Limb (tissue), 2 donors: ENCODE measurements at regions not wholly inside any gene's neighbourhood (a gene's known extent, or its start where the extent isn't known, plus 50 kb on each side); places are given as distances from the start of the nearest gene placed in this dataset.
"Not testable (repeated sequence)": the region's sequence is repeated elsewhere in the genome, so short reads cannot be mapped to it uniquely, and the experiment has no call there.

Source experiments
- DNase-seq, 2 donors: peaks; one replicate each; pipeline ENCODE4 v3.0.0-alpha.2; 2016; ENCODE audit errors: extremely low spot score in 2 of 2

- no peak for DNase-seq
Observed at GRCh38 chr20:26218301-26218700, 521.6 kb upstream of the ZNF337 start.

- no peak for DNase-seq
Observed at GRCh38 chr20:26216025-26216424, 519.4 kb upstream of the ZNF337 start.

GRCh38 chr20:26214991-26215390 lies 518.3 kb upstream of the ZNF337 start:
- no peak for DNase-seq

- no peak for DNase-seq
Observed at GRCh38 chr20:26209171-26209941, 512.7 kb upstream of the ZNF337 start.

GRCh38 chr20:26208296-26209091 lies 511.8 kb upstream of the ZNF337 start:
- peak in 1 of 2 donors; percentile 54 for DNase-seq

GRCh38 chr20:26207967-26208295 lies 511.3 kb upstream of the ZNF337 start:
- DNase-seq, result peak in 1 of 2 donors; percentile 29

GRCh38 chr20:26207237-26207966 lies 510.7 kb upstream of the ZNF337 start:
- no peak for DNase-seq

GRCh38 chr20:26205350-26205749 lies 508.7 kb upstream of the ZNF337 start:
- no peak for DNase-seq

- DNase-seq, result not testable (repeated sequence)
Observed at GRCh38 chr20:26201026-26201425, 504.4 kb upstream of the ZNF337 start.

GRCh38 chr20:26187329-26187728 lies 490.7 kb upstream of the ZNF337 start:
- DNase-seq, result not testable (repeated sequence)

GRCh38 chr20:26183720-26184119 lies 487.1 kb upstream of the ZNF337 start:
- DNase-seq, result not testable (repeated sequence)

GRCh38 chr20:26181364-26181763 lies 484.7 kb upstream of the ZNF337 start:
- DNase-seq, result not testable (repeated sequence)

GRCh38 chr20:26171875-26172274 lies 475.2 kb upstream of the ZNF337 start:
- DNase-seq, result not testable (repeated sequence)

GRCh38 chr20:26169506-26169905 lies 472.9 kb upstream of the ZNF337 start:
- DNase-seq, result no peak

GRCh38 chr20:26167499-26167898 lies 470.8 kb upstream of the ZNF337 start:
- DNase-seq, result no peak

- DNase-seq, result no peak
Observed at GRCh38 chr20:26163890-26164289, 467.2 kb upstream of the ZNF337 start.

- not testable (repeated sequence) for DNase-seq
Observed at GRCh38 chr20:26163151-26163550, 466.5 kb upstream of the ZNF337 start.

GRCh38 chr20:26161741-26162140 lies 465.1 kb upstream of the ZNF337 start:
- not testable (repeated sequence) for DNase-seq

GRCh38 chr20:26160916-26161315 lies 464.3 kb upstream of the ZNF337 start:
- not testable (repeated sequence) for DNase-seq

- DNase-seq, result no peak
Observed at GRCh38 chr20:26154224-26154623, 457.6 kb upstream of the ZNF337 start.

GRCh38 chr20:26135325-26136110 lies 438.9 kb upstream of the ZNF337 start:
- DNase-seq, result no peak
